CD4-positive, alpha-beta T cell treated with Interleukin-4 for 4 hours (primary cell): ENCODE measurements at regions not wholly inside any gene's neighbourhood (a gene's known extent, or its start where the extent isn't known, plus 50 kb on each side); places are given as distances from the start of the nearest gene placed in this dataset.
"Not testable (repeated sequence)": the region's sequence is repeated elsewhere in the genome, so short reads cannot be mapped to it uniquely, and the experiment has no call there.

ENCODE experiments used
- DNase-seq: peaks from one replicate; pipeline ENCODE4 v3.0.0-alpha.2; 2020

DNA sequence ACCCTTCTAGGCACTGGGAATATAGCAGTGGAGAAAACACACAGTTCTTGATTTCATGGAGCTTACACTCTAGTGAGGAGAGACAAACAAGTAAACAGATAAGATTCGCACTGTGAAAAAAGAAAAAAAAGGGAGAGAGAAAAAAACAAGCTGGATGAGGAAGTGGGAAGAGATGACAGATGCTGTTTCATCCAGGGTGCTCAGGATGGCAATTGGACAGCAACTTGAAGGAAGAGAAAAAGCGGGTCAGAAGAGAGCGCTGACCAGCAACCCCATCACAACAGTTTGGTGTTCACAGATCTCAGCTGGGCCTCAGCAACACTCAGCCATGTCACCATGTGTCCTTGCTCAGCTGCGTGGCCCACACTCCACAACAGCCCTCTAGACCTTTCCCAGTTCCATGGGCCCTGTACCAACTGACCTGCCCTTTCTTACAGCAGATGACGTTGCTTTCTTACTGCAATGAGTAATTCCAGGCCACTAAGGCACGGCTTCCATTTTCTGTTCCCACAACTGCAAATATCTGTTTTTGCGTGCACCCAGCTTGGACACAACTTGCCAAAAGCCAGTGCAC is 230.8 kb downstream of the MEX3B start:
- no peak for DNase-seq

DNA sequence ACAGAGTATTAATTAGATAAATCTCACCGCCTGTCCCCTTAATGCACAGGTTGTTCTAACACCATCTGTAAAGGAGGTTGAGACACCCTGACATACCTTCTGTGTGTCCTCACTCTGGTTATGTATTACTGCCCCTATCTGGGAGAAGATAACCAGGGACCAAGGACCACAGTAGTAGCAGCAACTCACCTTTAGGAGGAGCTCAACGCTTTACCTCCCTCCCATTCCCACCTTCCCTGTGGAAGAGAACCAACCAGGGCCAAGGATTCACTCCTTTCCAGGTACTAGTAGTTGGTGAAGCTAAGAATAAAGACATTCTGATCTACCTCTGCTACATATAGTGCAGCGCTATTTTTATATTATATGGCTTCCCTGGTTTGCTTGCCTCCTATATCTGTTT is 232.6 kb downstream of the MEX3B start:
- no peak for DNase-seq

- DNase-seq, result no peak
Measured at GRCh38 chr15:81812456-81812855, 233.4 kb downstream of the MEX3B start.

GRCh38 chr15:81811736-81812135 is 234.1 kb downstream of the MEX3B start:
- no peak for DNase-seq

DNA sequence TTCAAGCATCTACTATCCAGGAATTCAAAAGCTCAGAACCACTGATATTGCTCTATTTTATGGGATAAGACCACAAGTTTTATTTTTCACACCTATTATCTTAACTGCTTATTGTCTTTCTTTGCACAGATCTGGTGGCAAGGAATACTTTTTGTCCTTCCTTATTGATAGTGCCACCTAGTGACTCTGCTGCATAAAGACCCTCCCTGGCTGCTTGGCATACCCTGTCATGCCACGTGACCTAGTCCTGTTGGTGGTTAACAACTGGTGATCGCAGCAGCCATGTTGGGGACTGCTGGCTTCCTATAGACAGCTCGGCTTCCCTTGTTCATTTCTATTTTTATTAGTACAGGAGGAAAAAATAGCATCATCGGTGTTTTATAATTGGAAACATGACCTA is 236.3 kb downstream of the MEX3B start:
- no peak for DNase-seq

DNA sequence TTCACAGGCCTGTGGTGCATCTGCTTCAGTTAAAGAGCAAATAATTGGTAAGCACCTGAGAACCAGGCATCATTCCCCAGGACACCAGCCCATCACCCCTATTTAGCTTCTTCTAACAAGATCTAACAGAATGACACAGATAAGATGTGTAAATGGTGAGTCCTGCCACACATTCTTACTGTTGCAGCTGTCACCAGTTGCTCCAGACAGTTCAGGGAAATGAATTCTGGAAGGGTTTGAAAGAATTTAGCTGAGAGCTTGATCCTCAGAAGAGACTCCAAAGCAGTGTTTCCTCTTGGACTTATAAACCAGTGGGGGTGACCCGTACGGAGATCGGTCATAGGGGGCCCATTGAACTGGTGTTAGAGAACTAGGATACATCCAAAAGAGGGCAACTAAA is 238.0 kb downstream of the MEX3B start:
- DNase-seq, result no peak

- DNase-seq, result no peak
Measured at GRCh38 chr15:81807186-81807585, 238.6 kb downstream of the MEX3B start.

GRCh38 chr15:81795899-81796298 is 249.9 kb downstream of the MEX3B start:
- DNase-seq, result no peak

- no peak for DNase-seq
Measured at GRCh38 chr15:81792646-81793045, 253.2 kb downstream of the MEX3B start.

DNA sequence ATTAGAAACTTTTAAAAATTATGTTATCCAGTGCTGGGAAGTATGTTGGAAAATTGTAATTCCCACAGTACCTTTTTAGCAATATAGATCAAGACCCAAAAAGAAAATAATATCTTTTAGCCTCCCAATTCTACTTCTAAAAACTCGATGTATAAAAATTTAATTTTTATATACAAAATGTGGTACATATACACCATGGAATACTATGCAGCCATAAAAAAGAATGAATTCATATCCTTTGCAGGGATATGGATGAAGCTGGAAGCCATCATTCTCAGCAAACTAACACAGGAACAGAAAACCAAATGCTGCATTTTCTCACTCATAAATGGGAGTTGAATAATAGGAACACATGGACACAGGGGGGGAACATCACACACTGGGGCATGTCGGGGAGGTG is 254.5 kb downstream of the MEX3B start:
- not testable (repeated sequence) for DNase-seq

GRCh38 chr15:81789403-81789802 is 256.4 kb downstream of the MEX3B start:
- no peak for DNase-seq

- no peak for DNase-seq
Measured at GRCh38 chr15:81786776-81787175, 259.0 kb downstream of the MEX3B start.

DNA sequence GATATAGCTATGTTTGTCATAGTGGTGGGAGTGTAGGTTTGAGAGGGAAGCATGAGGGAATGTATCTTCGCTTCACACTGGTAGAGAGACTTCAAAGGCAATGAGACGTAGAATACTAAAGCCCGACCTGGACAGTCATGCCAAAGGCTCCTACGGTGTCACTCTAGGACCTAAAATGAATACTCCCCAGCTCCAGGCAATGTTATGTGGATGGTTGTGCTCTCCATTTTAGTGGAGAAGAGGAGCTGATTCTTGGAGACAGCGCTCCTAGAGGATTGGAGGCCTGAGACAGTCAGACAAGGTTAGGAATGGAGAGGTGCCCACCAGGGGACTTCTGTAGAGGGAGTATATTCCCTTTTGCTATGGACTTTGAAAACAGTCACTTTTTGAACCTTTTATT is 260.1 kb downstream of the MEX3B start:
- DNase-seq, result no peak

GRCh38 chr15:81785181-81785580 is 260.6 kb downstream of the MEX3B start:
- no peak for DNase-seq

DNA sequence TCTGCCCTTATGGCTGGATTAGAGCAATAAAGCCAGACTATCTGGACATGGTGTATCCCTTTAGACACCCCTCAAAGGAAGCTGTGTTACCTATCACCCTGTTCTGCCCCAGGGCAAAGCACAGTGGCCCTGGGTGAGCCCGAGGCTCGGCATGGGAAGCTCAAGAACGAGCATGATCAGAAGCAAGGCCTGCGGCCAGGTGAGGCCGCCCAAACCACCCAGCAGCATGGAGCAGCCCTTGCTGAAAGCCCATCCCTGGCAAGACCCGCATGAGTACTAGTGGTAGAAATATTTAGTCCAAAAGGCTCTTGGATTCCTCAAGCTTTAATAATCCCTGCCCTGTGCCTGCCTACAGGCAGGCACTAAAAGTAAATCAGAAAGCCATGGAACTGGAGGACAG is 261.1 kb downstream of the MEX3B start:
- DNase-seq, result no peak

GRCh38 chr15:81783586-81783985 is 262.2 kb downstream of the MEX3B start:
- no peak for DNase-seq

- no peak for DNase-seq
Measured at GRCh38 chr15:81783076-81783475, 262.7 kb downstream of the MEX3B start.

DNA sequence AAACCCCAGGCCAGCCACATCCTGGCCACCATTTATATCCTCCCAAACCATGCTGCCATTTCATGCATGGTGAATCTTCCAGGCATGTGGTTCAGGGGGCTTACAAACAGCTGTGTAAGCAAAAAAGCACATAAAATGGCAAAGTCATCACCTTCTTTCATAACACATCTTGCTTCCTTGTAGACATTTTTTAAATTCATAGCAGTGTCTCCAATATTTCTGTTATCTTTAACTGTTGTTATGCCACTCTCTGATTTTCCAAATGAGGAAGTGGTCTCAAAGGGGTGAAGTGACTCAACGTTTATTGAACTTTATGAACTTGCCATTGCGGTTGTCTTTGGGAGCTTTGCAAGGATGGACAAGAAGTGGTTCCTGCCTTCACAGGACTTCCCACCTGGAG is 264.4 kb downstream of the MEX3B start:
- no peak for DNase-seq

DNA sequence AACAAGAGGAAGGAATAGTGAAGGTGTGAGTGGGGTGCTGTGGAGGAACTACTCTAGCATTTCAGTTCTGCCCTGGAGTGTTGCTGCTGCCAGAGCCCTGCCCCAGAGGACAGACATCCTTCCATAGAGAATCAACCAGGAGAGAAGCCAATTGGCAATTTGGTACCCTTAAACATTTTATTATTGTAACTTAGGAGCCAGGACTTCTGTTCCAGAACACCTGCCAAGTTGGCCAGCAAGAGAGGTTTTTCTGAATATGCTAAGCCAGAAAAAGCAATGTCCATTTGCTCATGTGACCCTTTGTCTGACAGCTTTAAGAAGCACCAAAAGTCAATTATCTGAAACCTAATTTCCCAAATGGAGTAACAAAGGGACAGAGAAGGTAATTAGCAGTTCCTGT is 264.9 kb downstream of the MEX3B start:
- DNase-seq, result no peak

DNA sequence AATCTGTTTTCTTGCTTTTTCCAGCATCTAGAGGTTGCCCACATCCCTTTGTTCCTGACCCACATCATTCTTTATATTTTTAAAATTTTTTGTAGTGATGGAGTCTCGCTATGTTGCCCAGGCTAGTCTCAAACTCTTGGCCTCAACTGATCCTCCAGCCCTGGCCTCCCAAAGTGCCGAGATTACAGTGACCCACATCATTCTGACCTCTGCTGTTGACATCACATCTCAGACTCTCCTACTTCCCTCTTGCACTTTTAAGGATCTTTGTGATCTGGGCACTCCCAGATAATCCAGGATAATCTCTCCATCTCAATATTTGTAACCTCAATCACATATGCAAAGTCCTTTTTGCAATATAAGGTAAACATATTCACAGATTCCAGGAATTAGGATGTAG is 266.6 kb downstream of the MEX3B start:
- DNase-seq, result no peak

- no peak for DNase-seq
Measured at GRCh38 chr15:81777546-81777945, 268.3 kb downstream of the MEX3B start.

- no peak for DNase-seq
Measured at GRCh38 chr15:81776976-81777375, 268.8 kb downstream of the MEX3B start.

- DNase-seq, result not testable (repeated sequence)
Measured at GRCh38 chr15:81775779-81776178, 270.0 kb downstream of the MEX3B start.

DNA sequence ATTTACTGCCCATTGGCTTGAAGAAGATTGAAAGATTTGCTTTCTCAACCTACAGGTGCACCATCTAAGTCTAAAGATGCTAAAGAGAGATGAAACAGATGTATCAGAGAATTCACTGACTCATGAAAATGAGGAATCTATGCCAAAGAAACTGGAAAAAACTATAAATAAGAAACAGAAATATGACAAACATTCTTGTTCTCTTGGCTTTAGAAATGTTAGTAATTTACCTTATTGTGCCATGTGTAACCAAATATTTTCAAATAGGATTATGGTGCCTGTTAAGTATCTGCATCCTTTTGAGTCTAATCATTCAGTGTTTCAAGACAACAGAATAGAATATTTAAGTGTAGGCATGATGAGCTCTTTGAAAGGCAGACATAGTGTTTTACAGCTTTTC is 271.5 kb downstream of the MEX3B start:
- DNase-seq, result no peak

DNA sequence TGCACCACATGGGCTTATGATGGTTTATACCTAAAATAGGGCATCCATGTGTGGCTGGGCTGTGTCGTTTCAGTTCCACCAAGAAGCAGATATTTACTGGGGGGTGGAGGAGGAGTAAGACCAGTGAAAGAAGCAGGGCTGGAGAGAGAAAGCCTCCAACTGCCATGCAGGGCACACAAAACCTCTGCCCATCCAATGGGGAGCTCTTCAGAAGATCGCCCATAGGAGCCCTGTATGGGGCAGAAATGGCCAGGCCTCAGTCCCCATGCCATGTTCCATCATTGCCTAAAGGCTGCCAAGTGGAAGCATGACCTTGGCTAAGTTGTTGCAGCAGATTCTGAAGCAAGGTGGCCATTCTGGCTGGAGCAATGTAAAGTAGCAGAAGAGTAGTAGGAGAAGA is 277.0 kb downstream of the MEX3B start:
- no peak for DNase-seq
